Neutrophil (primary cell): ENCODE measurements at regions not wholly inside any gene's neighbourhood (a gene's known extent, or its start where the extent isn't known, plus 50 kb on each side); places are given as distances from the start of the nearest gene placed in this dataset.

ENCODE experiments used
- H3K27ac ChIP-seq: fragments of 200-600 bp; sonication (generic); 2 replicates; pipeline ENCODE4 v1.5.1; 2016; ENCODE audit warnings: mild to moderate bottlenecking, moderate library complexity
- H3K27me3 ChIP-seq: fragments of 200-600 bp; sonication (generic); 2 replicates; pipeline ENCODE4 v1.6.0; 2016; ENCODE audit warnings: mild to moderate bottlenecking
- H3K36me3 ChIP-seq: fragments of 200-600 bp; sonication (generic); 2 replicates; pipeline ENCODE4 v1.5.1; 2017
- H3K4me1 ChIP-seq, 2 experiments: fragments of 200-600 bp in 1 of 2; sonication (generic) in 1 of 2; 1 replicate in 1 of 2; 2 replicates in 1 of 2; pipeline versions ENCODE4 v1.5.1 to v1.6.1; 2013 to 2016; ENCODE audit warnings: low read depth in 1 of 2, low read length in 1 of 2, mild to moderate bottlenecking in 1 of 2, moderate library complexity in 1 of 2; ENCODE audit not compliant: control insufficient read depth in 1 of 2, insufficient read depth in 1 of 2
- H3K4me3 ChIP-seq, 2 experiments: fragments of 200-600 bp in 1 of 2; sonication (generic) in 1 of 2; 1 replicate in 1 of 2; 2 replicates in 1 of 2; pipeline ENCODE4 v1.5.1; 2013 to 2016; ENCODE audit warnings: low read depth in 1 of 2, low read length in 1 of 2, mild to moderate bottlenecking in 1 of 2, moderate library complexity in 1 of 2
- H3K9me3 ChIP-seq: fragments of 200-600 bp; sonication (generic); 2 replicates; pipeline ENCODE4 v1.5.1; 2016
- CTCF ChIP-seq: fragments of 200-600 bp; sonication (generic); IDR thresholded peaks from 2 replicates; pipeline ENCODE4 v1.5.1; 2016; ENCODE audit warnings: antibody characterized with exemption

- Histone ChIP-seq H3K4me3 (no peak overlapping the region), H3K27me3 (no peaks in the 10 kb centered on the region), H3K36me3 (no peaks in the 10 kb centered on the region), H3K27ac (no peak overlapping the region), H3K4me1 (no peaks in the 10 kb centered on the region), H3K9me3 (no peaks in the 10 kb centered on the region)
- TF ChIP-seq CTCF: no peak
These were observed 261.2 kb downstream of the TXNL1 start for GRCh38 chr18:56377231-56377630.

GRCh38 chr18:56374007-56374655 is 264.3 kb downstream of the TXNL1 start:
- Histone ChIP-seq H3K27me3 (no peaks in the 10 kb centered on the region), H3K4me1 (no peaks in the 10 kb centered on the region), H3K27ac (no peak overlapping the region), H3K9me3 (no peaks in the 10 kb centered on the region), H3K36me3 (no peaks in the 10 kb centered on the region), H3K4me3 (no peak overlapping the region)
- TF ChIP-seq CTCF: no peak

- H3K4me3 ChIP-seq: no peak overlapping the region
- H3K27me3 ChIP-seq: no peaks in the 10 kb centered on the region
- no peak for TF ChIP-seq CTCF
- H3K36me3 ChIP-seq: no peaks in the 10 kb centered on the region
- no peaks in the 10 kb centered on the region for H3K4me1 ChIP-seq
- H3K27ac ChIP-seq: no peak overlapping the region
- no peaks in the 10 kb centered on the region for H3K9me3 ChIP-seq
These were observed 264.8 kb downstream of the TXNL1 start for GRCh38 chr18:56373601-56374000.

- H3K36me3 ChIP-seq: no peaks in the 10 kb centered on the region
- no peaks in the 10 kb centered on the region for H3K9me3 ChIP-seq
- H3K27ac ChIP-seq: no peak overlapping the region
- H3K27me3 ChIP-seq: no peaks in the 10 kb centered on the region
- H3K4me1 ChIP-seq: no peaks in the 10 kb centered on the region
- H3K4me3 ChIP-seq: no peak overlapping the region
- no peak for TF ChIP-seq CTCF
These were observed 270.3 kb downstream of the TXNL1 start for GRCh38 chr18:56368066-56368465.

GRCh38 chr18:56358608-56359280 is 279.6 kb downstream of the TXNL1 start:
- no peak for TF ChIP-seq CTCF
- no peak overlapping the region for H3K27ac ChIP-seq
- no peaks in the 10 kb centered on the region for H3K27me3 ChIP-seq
- H3K9me3 ChIP-seq: peaks cover 5% of the 10 kb centered on the region
- no peak overlapping the region for H3K4me3 ChIP-seq
- H3K36me3 ChIP-seq: no peaks in the 10 kb centered on the region
- no peaks in the 10 kb centered on the region for H3K4me1 ChIP-seq
